MCF 10A (cell line): ENCODE measurements at regions not wholly inside any gene's neighbourhood (a gene's known extent, or its start where the extent isn't known, plus 50 kb on each side); places are given as distances from the start of the nearest gene placed in this dataset.

Experiments
- BruUV-seq: library from RNA; stranded (reverse); fragments of 400-500 nt; replicated peaks from 2 replicates; lab custom pipeline; 2021; lab: Mats Ljungman, UMichigan
- CTCF ChIA-PET: fragments of 300-600 bp; sonication (Branson Sonifier 250); formaldehyde crosslinking; extraction: SDS; loops from one replicate; lab custom pipeline; 2021; ENCODE audit warnings: antibody characterized with exemption, inconsistent platforms; lab: Yijun Ruan, JAX
- POLR2A ChIA-PET: fragments of 300-600, 350-650 bp; sonication (Branson Sonifier 250); formaldehyde crosslinking; extraction: SDS; loops from one replicate; lab custom pipeline; 2020; ENCODE audit warnings: antibody characterized with exemption, inconsistent platforms; lab: Yijun Ruan, JAX
- DNase-seq: peaks from one replicate; pipeline ENCODE4 v3.0.0-alpha.2; 2018; ENCODE audit not compliant: unreplicated experiment
- H3K27ac Mint-ChIP-seq: one replicate; pipeline ENCODE4 v1.8.0; 2022; ENCODE audit warnings: mild to moderate bottlenecking, low read depth, mixed read lengths; ENCODE audit not compliant: unreplicated experiment
- H3K27me3 Mint-ChIP-seq: one replicate; pipeline ENCODE4 v1.8.0; 2022; ENCODE audit warnings: mixed read lengths; ENCODE audit not compliant: insufficient read depth, unreplicated experiment
- H3K36me3 Mint-ChIP-seq: one replicate; pipeline ENCODE4 v1.8.0; 2022; ENCODE audit warnings: mild to moderate bottlenecking, moderate library complexity, mixed read lengths; ENCODE audit not compliant: insufficient read depth, unreplicated experiment
- H3K4me1 Mint-ChIP-seq: one replicate; pipeline ENCODE4 v1.8.0; 2022; ENCODE audit warnings: mixed read lengths; ENCODE audit not compliant: insufficient read depth, unreplicated experiment
- H3K4me3 Mint-ChIP-seq: one replicate; pipeline ENCODE4 v1.8.0; 2022; ENCODE audit warnings: mild to moderate bottlenecking, moderate library complexity, mixed read lengths; ENCODE audit not compliant: unreplicated experiment
- H3K9me3 Mint-ChIP-seq: one replicate; pipeline ENCODE4 v1.8.0; 2022; ENCODE audit warnings: mixed read lengths; ENCODE audit not compliant: unreplicated experiment
- intact Hi-C: fragments of 100-400 bp; cut with micrococcal nuclease; formaldehyde crosslinking; loops from 2 replicates; pipeline ENCODE4 v1.14.1; 2022
- TF ChIP-seq, protein P1 (sequence below): fragments of 200-600 bp; IDR thresholded peaks from one replicate; pipeline ENCODE4 v1.8.0; 2022; ENCODE audit warnings: antibody characterized with exemption, mild to moderate bottlenecking; ENCODE audit not compliant: unreplicated experiment

DNA sequence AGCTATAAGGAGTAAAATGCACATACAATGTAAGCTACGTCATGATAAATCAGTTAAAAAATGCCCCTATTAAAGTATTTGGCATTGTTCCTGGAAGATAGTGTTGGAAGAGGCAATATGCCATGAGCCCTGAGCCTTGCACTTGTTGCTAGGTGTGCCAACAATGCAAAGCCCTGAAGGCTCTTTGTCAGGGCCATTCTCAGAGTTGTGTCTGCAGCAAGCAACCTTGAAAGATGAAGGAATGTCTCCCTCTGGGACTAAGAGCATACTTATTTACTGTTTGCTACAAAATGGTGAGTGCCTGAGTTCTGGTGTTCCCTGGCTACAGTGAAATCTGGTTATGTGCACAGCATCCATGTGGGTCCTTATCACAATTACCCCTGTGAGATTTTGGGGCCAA lies 322.3 kb upstream of the FAT3 start:
- DNase-seq: peak; percentile 23
- Mint-ChIP-seq H3K9me3 (no peaks in the 10 kb centered on the region), H3K27me3 (no peaks in the 10 kb centered on the region), H3K36me3 (no peaks in the 10 kb centered on the region), H3K4me3 (no peak overlapping the region), H3K4me1 (peaks cover 6% of the 10 kb centered on the region), H3K27ac (no peak overlapping the region)
- ChIA-PET CTCF (interaction anchor here (1.2 kb wide), 1 partner anchor 41 kb away, joined by 3 read pairs; no protein-coding TSS in a partner anchor), POLR2A (no interaction called here)
- intact Hi-C loops: no loop called here
- TF ChIP-seq, protein P1, sequence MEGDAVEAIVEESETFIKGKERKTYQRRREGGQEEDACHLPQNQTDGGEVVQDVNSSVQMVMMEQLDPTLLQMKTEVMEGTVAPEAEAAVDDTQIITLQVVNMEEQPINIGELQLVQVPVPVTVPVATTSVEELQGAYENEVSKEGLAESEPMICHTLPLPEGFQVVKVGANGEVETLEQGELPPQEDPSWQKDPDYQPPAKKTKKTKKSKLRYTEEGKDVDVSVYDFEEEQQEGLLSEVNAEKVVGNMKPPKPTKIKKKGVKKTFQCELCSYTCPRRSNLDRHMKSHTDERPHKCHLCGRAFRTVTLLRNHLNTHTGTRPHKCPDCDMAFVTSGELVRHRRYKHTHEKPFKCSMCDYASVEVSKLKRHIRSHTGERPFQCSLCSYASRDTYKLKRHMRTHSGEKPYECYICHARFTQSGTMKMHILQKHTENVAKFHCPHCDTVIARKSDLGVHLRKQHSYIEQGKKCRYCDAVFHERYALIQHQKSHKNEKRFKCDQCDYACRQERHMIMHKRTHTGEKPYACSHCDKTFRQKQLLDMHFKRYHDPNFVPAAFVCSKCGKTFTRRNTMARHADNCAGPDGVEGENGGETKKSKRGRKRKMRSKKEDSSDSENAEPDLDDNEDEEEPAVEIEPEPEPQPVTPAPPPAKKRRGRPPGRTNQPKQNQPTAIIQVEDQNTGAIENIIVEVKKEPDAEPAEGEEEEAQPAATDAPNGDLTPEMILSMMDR: no peak
- no TSS peak for BruUV-seq

DNA sequence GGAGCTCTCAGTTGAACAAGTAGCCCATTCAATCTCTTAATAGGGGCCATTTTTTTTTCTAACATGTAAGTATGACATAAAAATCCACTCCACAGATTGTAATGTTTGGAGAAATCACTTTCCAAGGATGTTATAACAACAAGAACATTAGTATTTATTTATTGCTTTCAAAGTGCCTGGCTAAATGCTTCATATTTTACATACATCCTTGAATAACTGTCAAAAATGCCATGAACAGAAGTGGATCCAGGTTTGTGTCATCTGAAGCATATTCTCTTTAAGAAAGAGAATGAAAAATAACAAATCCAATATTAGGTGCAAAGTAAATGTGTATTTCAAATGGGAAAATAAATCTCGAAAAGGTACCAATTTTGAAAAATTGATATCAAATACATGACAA lies 344.0 kb upstream of the FAT3 start:
- ChIA-PET CTCF (no interaction called here), POLR2A (no interaction called here)
- Mint-ChIP-seq H3K36me3 (no peaks in the 10 kb centered on the region), H3K4me1 (no peaks in the 10 kb centered on the region), H3K27me3 (no peaks in the 10 kb centered on the region), H3K27ac (no peak overlapping the region), H3K9me3 (no peaks in the 10 kb centered on the region), H3K4me3 (no peak overlapping the region)
- intact Hi-C loops: no loop called here
- TF ChIP-seq, protein P1: no peak
- no peak for DNase-seq
- BruUV-seq: no TSS peak

DNA sequence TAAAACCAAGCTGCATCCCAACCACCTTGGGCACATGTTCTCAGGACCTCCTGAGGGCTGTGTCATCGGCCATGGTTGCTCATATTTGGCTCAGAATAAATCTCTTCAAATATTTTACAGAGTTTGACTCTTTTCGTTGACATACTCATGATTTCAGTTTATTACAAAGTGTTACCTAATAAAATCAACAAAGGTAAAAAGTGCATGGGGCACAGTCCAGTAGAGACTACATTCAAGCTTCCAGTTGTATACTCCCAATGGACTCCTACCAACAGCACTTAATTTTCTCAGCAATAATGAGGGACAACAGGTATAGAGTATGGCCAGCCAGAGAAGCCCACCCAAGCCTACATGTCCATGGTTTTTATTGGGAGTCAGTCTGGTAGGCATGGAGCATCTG lies 347.9 kb upstream of the FAT3 start:
- peaks cover 6% of the 10 kb centered on the region for H3K4me1 Mint-ChIP-seq
- intact Hi-C loops: no loop called here
- H3K9me3 Mint-ChIP-seq: no peaks in the 10 kb centered on the region
- no peak for DNase-seq
- H3K36me3 Mint-ChIP-seq: no peaks in the 10 kb centered on the region
- ChIA-PET POLR2A (no interaction called here), CTCF (no interaction called here)
- H3K27me3 Mint-ChIP-seq: no peaks in the 10 kb centered on the region
- no peak overlapping the region for H3K27ac Mint-ChIP-seq
- BruUV-seq: no TSS peak
- TF ChIP-seq, protein P1: no peak
- H3K4me3 Mint-ChIP-seq: no peak overlapping the region

DNA sequence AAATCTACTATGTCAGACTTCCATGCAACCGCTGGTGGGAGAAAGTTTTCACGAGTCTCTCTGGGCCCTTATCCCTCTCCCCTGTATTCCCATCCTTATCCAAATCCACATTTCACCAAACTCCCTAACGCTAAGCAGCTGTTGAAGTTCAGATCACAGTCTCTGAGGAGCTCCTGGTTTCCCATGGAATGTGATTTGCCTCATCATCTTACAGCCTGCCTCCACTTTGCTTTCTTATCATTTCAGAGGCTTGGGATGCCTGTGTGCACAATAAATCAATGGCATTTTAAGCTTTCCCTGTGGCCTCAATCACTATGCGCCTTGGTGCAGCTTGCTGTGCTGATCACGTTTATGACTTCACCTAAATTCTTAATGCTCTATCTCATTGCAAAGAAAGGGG lies 352.4 kb upstream of the FAT3 start:
- no peaks in the 10 kb centered on the region for H3K36me3 Mint-ChIP-seq
- intact Hi-C loops: no loop called here
- ChIA-PET CTCF (no interaction called here), POLR2A (interaction anchor here (0.6 kb wide), 1 partner anchor 133 kb away, joined by 3 read pairs; no protein-coding TSS in a partner anchor)
- H3K9me3 Mint-ChIP-seq: no peaks in the 10 kb centered on the region
- BruUV-seq: no TSS peak
- no peak overlapping the region for H3K4me3 Mint-ChIP-seq
- DNase-seq: no peak
- TF ChIP-seq, protein P1: no peak
- H3K27me3 Mint-ChIP-seq: no peaks in the 10 kb centered on the region
- H3K4me1 Mint-ChIP-seq: peaks cover 6% of the 10 kb centered on the region
- H3K27ac Mint-ChIP-seq: no peak overlapping the region
